ENCODE measurements at regions not wholly inside any gene's neighbourhood (a gene's known extent, or its start where the extent isn't known, plus 50 kb on each side); places are given as distances from the start of the nearest gene placed in this dataset.

GRCh38 chr10:4751211-4751610, 74.8 kb upstream of the AKR1E2 start:
- no peak overlapping the region for H3K27ac ChIP-seq (ENCODE audit: low read length)
- no peaks in the 10 kb centered on the region for H3K27me3 ChIP-seq (ENCODE audit: insufficient read depth, low read length, poor library complexity)
- H3K4me1 ChIP-seq (ENCODE audit: insufficient read depth, low read length): no peaks in the 10 kb centered on the region
- TF ChIP-seq CTCF (IDR thresholded peaks at IDR 0.05; ENCODE audit: borderline replicate concordance, extremely low read depth, low read length, poor library complexity, severe bottlenecking) (no peak), EZH2 (IDR thresholded peaks at IDR 0.05; ENCODE audit: borderline replicate concordance, low read depth, low read length, severe bottlenecking) (no peak)
- no peaks in the 10 kb centered on the region for H3K9me3 ChIP-seq (ENCODE audit: insufficient read depth, low read length, severe bottlenecking)
- H4K20me1 ChIP-seq (ENCODE audit: insufficient read depth, low read length): no peaks in the 10 kb centered on the region
- no peak overlapping the region for H3K9ac ChIP-seq (ENCODE audit: low read depth, low read length)
- no peaks in the 10 kb centered on the region for H3K79me2 ChIP-seq (ENCODE audit: insufficient read depth, low read length)
- no peak overlapping the region for H3K4me2 ChIP-seq (ENCODE audit: insufficient read depth, low read length)
- DNase-seq (no peak), ATAC-seq (ENCODE audit: insufficient read depth, low read depth) (no peak)
- H3K36me3 ChIP-seq (ENCODE audit: insufficient read depth, low read length): no peaks in the 10 kb centered on the region
- H2AFZ ChIP-seq (ENCODE audit: low read depth, low read length): no peak overlapping the region
- H3K4me3 ChIP-seq (ENCODE audit: low read depth in 1 of 2, low read length in 2 of 2): no peak overlapping the region

- ATAC-seq (ENCODE audit: insufficient read depth, low read depth): no peak
- no peak overlapping the region for H3K9ac ChIP-seq (ENCODE audit: low read depth, low read length)
- H3K4me3 ChIP-seq (ENCODE audit: low read depth in 1 of 2, low read length in 2 of 2): no peak overlapping the region
- no peak overlapping the region for H3K4me2 ChIP-seq (ENCODE audit: insufficient read depth, low read length)
- H4K20me1 ChIP-seq (ENCODE audit: insufficient read depth, low read length): no peaks in the 10 kb centered on the region
- H3K9me3 ChIP-seq (ENCODE audit: insufficient read depth, low read length, severe bottlenecking): no peaks in the 10 kb centered on the region
- no peak for DNase-seq
- H3K27ac ChIP-seq (ENCODE audit: low read length): no peak overlapping the region
- no peaks in the 10 kb centered on the region for H3K79me2 ChIP-seq (ENCODE audit: insufficient read depth, low read length)
- H2AFZ ChIP-seq (ENCODE audit: low read depth, low read length): no peak overlapping the region
- no peak for TF ChIP-seq EZH2 (IDR thresholded peaks at IDR 0.05; ENCODE audit: borderline replicate concordance, low read depth, low read length, severe bottlenecking)
- TF ChIP-seq CTCF (IDR thresholded peaks at IDR 0.05; ENCODE audit: borderline replicate concordance, extremely low read depth, low read length, poor library complexity, severe bottlenecking): no peak
- no peaks in the 10 kb centered on the region for H3K4me1 ChIP-seq (ENCODE audit: insufficient read depth, low read length)
- no peaks in the 10 kb centered on the region for H3K36me3 ChIP-seq (ENCODE audit: insufficient read depth, low read length)
- no peaks in the 10 kb centered on the region for H3K27me3 ChIP-seq (ENCODE audit: insufficient read depth, low read length, poor library complexity)
Measured at GRCh38 chr10:4749271-4749574, 76.8 kb upstream of the AKR1E2 start.

- H3K4me2 ChIP-seq (ENCODE audit: insufficient read depth, low read length): no peak overlapping the region
- no peak overlapping the region for H2AFZ ChIP-seq (ENCODE audit: low read depth, low read length)
- H3K27me3 ChIP-seq (ENCODE audit: insufficient read depth, low read length, poor library complexity): no peaks in the 10 kb centered on the region
- no peak overlapping the region for H3K4me3 ChIP-seq (ENCODE audit: low read depth in 1 of 2, low read length in 2 of 2)
- H3K36me3 ChIP-seq (ENCODE audit: insufficient read depth, low read length): no peaks in the 10 kb centered on the region
- H3K9ac ChIP-seq (ENCODE audit: low read depth, low read length): no peak overlapping the region
- no peaks in the 10 kb centered on the region for H3K79me2 ChIP-seq (ENCODE audit: insufficient read depth, low read length)
- ATAC-seq (ENCODE audit: insufficient read depth, low read depth) (no peak), DNase-seq (no peak)
- H3K9me3 ChIP-seq (ENCODE audit: insufficient read depth, low read length, severe bottlenecking): no peaks in the 10 kb centered on the region
- H4K20me1 ChIP-seq (ENCODE audit: insufficient read depth, low read length): no peaks in the 10 kb centered on the region
- no peaks in the 10 kb centered on the region for H3K4me1 ChIP-seq (ENCODE audit: insufficient read depth, low read length)
- no peak overlapping the region for H3K27ac ChIP-seq (ENCODE audit: low read length)
- no peak for TF ChIP-seq EZH2 (IDR thresholded peaks at IDR 0.05; ENCODE audit: borderline replicate concordance, low read depth, low read length, severe bottlenecking)
- TF ChIP-seq CTCF (IDR thresholded peaks at IDR 0.05; ENCODE audit: borderline replicate concordance, extremely low read depth, low read length, poor library complexity, severe bottlenecking): no peak
Measured at GRCh38 chr10:4748491-4749270, 77.3 kb upstream of the AKR1E2 start.

Data from DND-41 (cell line).